C4-2B (cell line): ENCODE measurements at regions not wholly inside any gene's neighbourhood (a gene's known extent, or its start where the extent isn't known, plus 50 kb on each side); places are given as distances from the start of the nearest gene placed in this dataset.

Source experiments
- CTCF ChIP-seq: fragments of 450-650 bp; conservative IDR thresholded peaks from 2 replicates; pipeline ENCODE4 v1.5.1; 2017; ENCODE audit warnings: mild to moderate bottlenecking
- ZFX ChIP-seq: fragments of 450-650 bp; IDR thresholded peaks from 2 replicates; pipeline ENCODE4 v1.6.1; 2017

- no peak for TF ChIP-seq CTCF
- no peak for TF ChIP-seq ZFX
These were observed 135.4 kb downstream of the CDC5L start for GRCh38 chr6:44522871-44523270.
